Left ventricle myocardium inferior (tissue), 1 donor: ENCODE measurements at regions not wholly inside any gene's neighbourhood (a gene's known extent, or its start where the extent isn't known, plus 50 kb on each side); places are given as distances from the start of the nearest gene placed in this dataset.

Experiments used
- DNase-seq: peaks from one replicate; pipeline ENCODE4 v3.0.0-alpha.2; 2020
- H3K27ac ChIP-seq: fragments of 200-600 bp; replicated peaks from 2 replicates; pipeline ENCODE4 v1.8.0; 2021
- H3K27me3 ChIP-seq: fragments of 200-600 bp; 2 replicates; pipeline ENCODE4 v1.8.0; 2021; ENCODE audit warnings: low read depth
- H3K36me3 ChIP-seq: fragments of 200-600 bp; 2 replicates; pipeline ENCODE4 v1.8.0; 2021
- H3K4me1 ChIP-seq: fragments of 200-600 bp; 2 replicates; pipeline ENCODE4 v1.8.0; 2021
- H3K4me3 ChIP-seq: fragments of 200-600 bp; 2 replicates; pipeline ENCODE4 v1.8.0; 2021; ENCODE audit warnings: mild to moderate bottlenecking, moderate library complexity
- H3K9me3 ChIP-seq: fragments of 200-600 bp; replicated peaks from 2 replicates; pipeline ENCODE4 v1.8.0; 2021
- intact Hi-C: fragments of 100-400 bp; cut with micrococcal nuclease; formaldehyde crosslinking; loops from one replicate; pipeline ENCODE4 v1.11.0; 2022
- TF ChIP-seq, protein P1 (sequence below): fragments of 200-600 bp; IDR thresholded peaks from 2 replicates; pipeline ENCODE4 v1.8.0; 2021; ENCODE audit warnings: antibody characterized with exemption, mild to moderate bottlenecking, borderline replicate concordance
- donor health status: DM: no; HTN: yes; CAD: no; lungs with severe emphysema.

DNA sequence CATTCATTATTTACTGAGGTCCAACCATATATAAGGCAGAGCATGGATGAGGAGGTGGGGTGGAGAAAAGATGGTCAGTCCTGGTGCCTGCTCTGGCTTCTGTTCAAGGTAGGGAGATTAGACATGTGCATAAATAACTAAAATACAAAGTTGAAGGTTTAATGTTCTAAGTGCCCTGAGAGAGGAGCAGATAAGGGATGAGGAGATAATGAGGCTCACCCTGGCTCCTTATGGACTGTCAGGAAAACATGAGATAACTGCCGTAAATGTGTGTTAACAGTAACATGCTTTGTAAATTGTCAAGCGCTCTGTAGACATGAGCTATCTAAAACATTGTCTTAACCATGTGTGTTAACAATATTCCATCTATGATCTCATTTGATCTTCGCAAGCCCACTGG is 474.6 kb upstream of the USP24 start:
- H3K4me1 ChIP-seq: peaks cover 6% of the 10 kb centered on the region
- DNase-seq: no peak
- no peaks in the 10 kb centered on the region for H3K9me3 ChIP-seq
- TF ChIP-seq, protein P1, sequence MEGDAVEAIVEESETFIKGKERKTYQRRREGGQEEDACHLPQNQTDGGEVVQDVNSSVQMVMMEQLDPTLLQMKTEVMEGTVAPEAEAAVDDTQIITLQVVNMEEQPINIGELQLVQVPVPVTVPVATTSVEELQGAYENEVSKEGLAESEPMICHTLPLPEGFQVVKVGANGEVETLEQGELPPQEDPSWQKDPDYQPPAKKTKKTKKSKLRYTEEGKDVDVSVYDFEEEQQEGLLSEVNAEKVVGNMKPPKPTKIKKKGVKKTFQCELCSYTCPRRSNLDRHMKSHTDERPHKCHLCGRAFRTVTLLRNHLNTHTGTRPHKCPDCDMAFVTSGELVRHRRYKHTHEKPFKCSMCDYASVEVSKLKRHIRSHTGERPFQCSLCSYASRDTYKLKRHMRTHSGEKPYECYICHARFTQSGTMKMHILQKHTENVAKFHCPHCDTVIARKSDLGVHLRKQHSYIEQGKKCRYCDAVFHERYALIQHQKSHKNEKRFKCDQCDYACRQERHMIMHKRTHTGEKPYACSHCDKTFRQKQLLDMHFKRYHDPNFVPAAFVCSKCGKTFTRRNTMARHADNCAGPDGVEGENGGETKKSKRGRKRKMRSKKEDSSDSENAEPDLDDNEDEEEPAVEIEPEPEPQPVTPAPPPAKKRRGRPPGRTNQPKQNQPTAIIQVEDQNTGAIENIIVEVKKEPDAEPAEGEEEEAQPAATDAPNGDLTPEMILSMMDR: no peak
- H3K27me3 ChIP-seq: peaks cover 7% of the 10 kb centered on the region
- H3K36me3 ChIP-seq: no peaks in the 10 kb centered on the region
- no peak overlapping the region for H3K4me3 ChIP-seq
- intact Hi-C loops: no loop called here
- no peak overlapping the region for H3K27ac ChIP-seq

- DNase-seq: peak; percentile 24
- H3K4me3 ChIP-seq: no peak overlapping the region
- no peaks in the 10 kb centered on the region for H3K4me1 ChIP-seq
- peaks cover 7% of the 10 kb centered on the region for H3K9me3 ChIP-seq
- TF ChIP-seq, protein P1: no peak
- intact Hi-C loops: no loop called here
- H3K27ac ChIP-seq: no peak overlapping the region
- H3K36me3 ChIP-seq: no peaks in the 10 kb centered on the region
- peaks cover 7% of the 10 kb centered on the region for H3K27me3 ChIP-seq
Measured at GRCh38 chr1:55685560-55685959, 470.4 kb upstream of the USP24 start.

GRCh38 chr1:55684131-55684650 is 469.0 kb upstream of the USP24 start:
- intact Hi-C loops: no loop called here
- DNase-seq: no peak
- Histone ChIP-seq H3K27me3 (no peaks in the 10 kb centered on the region), H3K36me3 (no peaks in the 10 kb centered on the region), H3K27ac (no peak overlapping the region), H3K4me1 (no peaks in the 10 kb centered on the region), H3K9me3 (peaks cover 7% of the 10 kb centered on the region), H3K4me3 (no peak overlapping the region)
- TF ChIP-seq, protein P1: no peak

- no peak overlapping the region for H3K4me3 ChIP-seq
- intact Hi-C loops: no loop called here
- no peaks in the 10 kb centered on the region for H3K27me3 ChIP-seq
- TF ChIP-seq, protein P1: no peak
- H3K27ac ChIP-seq: no peak overlapping the region
- no peak for DNase-seq
- no peaks in the 10 kb centered on the region for H3K4me1 ChIP-seq
- H3K9me3 ChIP-seq: peaks cover 12% of the 10 kb centered on the region
- no peaks in the 10 kb centered on the region for H3K36me3 ChIP-seq
Measured at GRCh38 chr1:55682198-55682597, 467.0 kb upstream of the USP24 start.

DNA sequence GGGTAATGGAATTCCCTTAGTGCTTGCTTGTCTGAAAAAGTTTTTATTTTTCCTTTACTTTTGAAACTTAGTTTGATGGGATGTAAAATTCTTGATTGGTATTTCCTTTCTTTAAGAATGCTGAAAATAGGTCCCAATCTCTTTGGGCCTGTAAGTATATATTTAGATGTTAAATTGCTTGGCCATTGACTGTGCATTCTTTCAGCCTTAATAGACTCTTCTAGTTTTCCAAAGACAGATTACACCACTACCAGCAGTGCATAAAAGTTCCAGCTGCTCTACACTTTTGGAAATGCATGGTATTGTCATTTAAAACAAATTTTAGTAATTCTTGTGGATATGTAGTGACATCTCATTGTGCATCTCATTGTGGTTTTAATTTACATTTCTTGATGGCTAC is 464.8 kb upstream of the USP24 start:
- no peak for DNase-seq
- intact Hi-C loops: no loop called here
- Histone ChIP-seq H3K27ac (no peak overlapping the region), H3K27me3 (no peaks in the 10 kb centered on the region), H3K4me1 (no peaks in the 10 kb centered on the region), H3K36me3 (no peaks in the 10 kb centered on the region), H3K4me3 (no peak overlapping the region), H3K9me3 (peaks cover 20% of the 10 kb centered on the region)
- TF ChIP-seq, protein P1: no peak
